GM21619 (cell line): ENCODE measurements at regions not wholly inside any gene's neighbourhood (a gene's known extent, or its start where the extent isn't known, plus 50 kb on each side); places are given as distances from the start of the nearest gene placed in this dataset.
"Not testable (repeated sequence)": the region's sequence is repeated elsewhere in the genome, so short reads cannot be mapped to it uniquely, and the experiment has no call there.

Experiments used
- ATAC-seq: cut with Tn5 transposase; IDR thresholded peaks from one replicate; pipeline ENCODE4 v1.9.1; 2021; ENCODE audit not compliant: unreplicated experiment

DNA sequence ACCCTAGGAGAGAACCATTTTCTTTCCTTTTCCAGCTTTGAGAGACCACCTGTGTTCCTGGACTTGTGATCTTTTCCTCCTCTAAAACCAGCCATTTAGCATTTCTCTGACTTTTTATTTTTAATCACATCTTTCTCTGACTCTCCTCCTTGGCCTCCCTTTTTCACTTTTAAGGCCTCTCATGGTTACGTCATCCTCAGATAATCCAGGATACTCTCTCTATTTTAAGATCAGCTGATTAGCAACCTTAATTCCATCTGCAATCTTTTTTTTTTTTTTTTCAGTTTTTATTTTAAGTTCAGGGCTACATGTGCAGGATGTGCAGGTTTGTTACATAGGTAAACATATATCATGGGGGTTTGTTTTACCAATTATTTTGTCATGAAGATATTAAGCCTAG, 54.0 kb downstream of the RFPL4B start:
- no peak for ATAC-seq

DNA sequence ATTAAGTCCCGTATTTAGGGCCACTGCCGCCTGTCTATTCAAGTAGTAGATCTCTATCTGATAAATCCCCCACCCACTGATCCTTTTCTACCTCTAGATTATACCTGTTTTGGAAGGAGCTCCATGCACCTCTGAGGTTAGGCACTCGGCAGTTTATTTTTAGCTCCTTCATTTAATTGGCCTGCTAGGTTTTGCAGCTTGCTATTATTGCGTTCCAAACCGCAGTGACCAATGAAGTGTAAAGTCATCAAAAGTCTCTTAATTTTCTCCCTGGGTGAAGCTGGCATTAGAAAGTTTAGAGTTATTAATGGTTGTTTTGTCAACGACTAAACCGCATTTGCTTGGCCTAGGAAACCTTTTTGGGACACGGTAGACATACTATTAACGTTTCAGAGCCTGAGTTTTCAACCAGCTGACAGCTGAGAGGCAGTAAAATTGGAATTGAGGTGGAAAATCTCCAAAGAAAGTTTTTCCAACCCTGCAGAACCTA, 60.0 kb downstream of the RFPL4B start:
- no peak for ATAC-seq

DNA sequence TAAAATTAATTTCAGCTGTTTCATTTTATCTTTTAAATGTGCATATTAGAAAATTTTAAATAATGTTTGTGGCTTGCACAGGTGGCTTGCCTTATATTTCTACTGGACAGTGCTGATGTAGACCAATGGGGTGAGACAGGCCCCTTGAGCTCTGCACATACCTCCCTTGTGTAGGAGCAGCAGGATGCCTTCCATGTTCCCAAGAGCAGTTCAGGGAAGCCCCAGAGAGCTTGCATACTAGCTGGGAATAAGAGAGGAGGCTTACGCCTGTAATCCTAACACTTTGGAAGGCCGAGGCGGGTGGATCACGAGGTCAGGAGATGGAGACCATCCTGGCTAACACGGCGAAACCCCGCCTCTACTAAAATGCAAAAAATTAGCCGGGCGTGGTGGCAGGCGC, 61.4 kb downstream of the RFPL4B start:
- ATAC-seq: no peak

DNA sequence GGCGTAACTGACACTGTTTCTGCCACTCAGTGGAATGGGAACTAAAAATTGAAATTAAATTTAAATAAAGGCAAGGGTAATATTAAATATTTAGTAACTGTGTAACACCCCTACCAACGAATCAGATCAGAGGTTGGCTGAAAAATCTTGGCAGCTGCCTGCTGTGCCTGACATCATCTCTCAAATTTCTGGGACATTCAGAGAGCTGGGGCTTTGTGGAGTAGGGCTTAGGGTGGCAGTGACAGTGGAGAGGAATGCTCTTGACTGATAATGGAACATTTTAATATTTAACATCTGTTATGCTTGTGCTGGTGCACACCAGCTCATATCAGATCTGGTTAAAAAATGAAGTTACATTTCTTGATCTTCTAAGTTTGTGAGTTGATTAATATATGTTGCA, 62.2 kb downstream of the RFPL4B start:
- no peak for ATAC-seq

DNA sequence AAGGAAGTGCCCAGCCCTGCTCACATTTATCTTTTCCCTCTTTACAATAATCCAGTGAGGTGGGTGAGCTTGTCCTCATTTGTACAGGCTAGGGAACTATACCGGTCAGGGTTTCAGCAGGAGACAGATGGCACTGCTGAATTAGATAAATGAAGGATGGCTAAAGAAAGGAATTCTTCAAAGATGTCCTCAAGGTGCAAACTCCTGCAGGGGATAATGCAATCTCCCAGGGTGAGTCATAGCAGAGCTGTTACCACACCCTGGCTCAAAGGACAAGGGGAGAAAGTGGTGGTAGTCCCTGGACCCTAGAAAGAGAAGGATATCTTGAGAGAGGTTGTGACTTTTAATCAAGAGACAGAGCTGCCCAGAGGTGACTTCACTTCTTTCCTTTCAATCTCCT, 66.7 kb downstream of the RFPL4B start:
- ATAC-seq: no peak

DNA sequence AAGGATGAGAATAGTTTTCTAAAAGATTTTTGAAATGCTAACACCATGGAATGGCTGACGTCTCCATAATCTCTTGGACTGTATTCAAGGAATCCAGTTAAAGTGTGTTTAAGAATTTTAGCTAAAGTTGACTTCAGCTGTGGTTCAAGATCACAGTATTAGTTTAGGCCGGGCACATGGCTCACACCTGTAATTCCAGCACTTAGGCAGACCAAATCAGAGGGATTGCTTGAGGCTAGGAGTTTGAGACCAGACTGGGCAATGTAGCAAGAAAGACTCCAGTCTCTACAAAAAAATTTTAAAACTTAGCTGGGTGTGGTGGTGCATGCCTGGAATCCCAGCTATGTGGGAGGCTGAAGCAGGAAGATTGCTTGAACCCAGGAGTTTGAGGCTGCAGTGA, 68.2 kb downstream of the RFPL4B start:
- no peak for ATAC-seq

DNA sequence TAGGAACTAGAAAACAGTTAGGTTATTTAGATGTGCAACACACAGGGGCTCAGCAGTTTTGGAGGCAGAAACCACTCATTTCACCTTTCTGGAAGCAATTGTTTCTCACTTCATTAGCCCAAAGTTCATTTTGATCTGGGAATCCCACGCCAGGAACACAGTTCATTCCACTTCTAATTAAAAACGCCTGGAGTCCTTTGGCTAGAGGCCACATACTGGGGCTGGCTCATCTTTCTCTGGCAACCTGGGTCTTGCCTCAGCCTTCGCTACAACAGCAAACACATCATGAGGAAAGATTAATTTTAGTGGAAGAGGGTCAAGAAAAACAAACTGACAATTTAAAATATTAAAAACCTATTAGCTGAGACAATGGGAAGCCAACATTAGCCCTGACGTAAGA, 69.7 kb downstream of the RFPL4B start:
- no peak for ATAC-seq

DNA sequence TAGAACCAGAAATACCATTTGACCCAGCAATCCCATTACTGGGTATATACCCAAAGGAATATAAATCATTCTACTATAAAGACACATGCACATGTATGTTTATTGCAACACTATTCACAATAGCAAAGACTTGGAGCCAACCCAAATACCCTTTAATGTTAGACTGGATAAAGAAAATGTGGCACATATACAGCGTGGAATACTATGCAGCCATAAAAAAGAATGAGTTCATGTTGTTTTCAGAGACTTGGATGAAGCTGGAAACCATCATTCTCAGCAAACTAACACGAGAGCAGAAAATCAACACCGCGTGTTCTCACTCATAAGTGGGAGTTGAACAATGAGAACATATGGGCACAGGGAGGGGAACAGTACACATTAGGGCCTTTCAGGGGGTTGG, 79.9 kb downstream of the RFPL4B start:
- not testable (repeated sequence) for ATAC-seq

DNA sequence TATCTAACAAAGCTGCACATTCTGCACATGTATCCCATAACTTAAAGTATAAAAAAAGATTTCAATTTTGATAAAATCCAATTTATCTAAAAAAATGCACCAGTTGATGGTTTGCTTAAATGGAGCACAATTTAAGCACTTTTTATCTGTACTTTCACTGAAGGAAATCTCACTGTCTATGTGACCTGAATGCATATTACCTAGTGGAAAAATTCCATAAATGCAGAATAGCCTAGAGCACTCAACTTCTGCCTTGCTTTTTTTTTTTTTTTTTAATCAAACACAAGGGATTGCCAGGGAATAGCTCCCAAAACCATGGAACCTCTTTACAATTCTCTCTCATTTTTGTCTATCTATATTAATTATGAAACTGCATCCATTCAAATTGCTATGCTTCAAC, 80.4 kb downstream of the RFPL4B start:
- ATAC-seq: no peak

DNA sequence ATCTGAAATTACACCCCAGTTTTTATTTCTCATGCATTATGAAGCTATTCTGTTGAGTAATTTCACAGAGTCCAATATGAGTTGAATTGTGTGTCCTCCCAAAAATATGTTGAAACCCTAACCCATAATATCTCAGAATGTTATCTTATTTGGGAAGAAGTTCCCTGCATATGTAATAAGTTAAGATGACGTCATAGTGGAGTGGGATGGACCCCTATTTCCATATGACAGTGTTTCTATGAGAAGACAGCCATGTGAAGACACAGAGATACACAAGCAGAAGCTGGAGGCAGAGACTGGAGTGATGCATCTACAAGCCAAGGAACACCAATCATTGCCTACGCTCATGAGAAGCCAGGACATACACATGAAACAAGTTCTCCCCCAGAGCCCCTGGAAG, 81.3 kb downstream of the RFPL4B start:
- no peak for ATAC-seq

DNA sequence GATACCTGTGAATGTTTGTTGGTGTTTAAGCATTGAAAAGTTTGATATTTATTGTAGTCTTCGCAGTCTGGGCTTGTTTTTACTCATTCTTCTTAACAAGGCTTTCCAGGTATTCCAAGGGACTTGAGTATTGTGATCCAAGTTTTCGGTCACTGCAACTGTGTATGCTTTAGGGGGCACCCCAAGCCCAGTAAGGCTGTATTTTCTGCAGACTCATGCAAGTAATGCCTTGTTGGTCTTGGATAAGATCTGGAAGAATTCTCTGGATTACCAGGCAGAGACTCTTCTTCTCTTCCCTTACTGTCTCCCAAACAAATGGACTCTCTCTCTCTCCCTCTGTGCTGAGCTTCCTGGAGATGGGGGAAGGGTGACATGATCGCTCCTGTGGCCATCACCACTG, 82.1 kb downstream of the RFPL4B start:
- no peak for ATAC-seq

DNA sequence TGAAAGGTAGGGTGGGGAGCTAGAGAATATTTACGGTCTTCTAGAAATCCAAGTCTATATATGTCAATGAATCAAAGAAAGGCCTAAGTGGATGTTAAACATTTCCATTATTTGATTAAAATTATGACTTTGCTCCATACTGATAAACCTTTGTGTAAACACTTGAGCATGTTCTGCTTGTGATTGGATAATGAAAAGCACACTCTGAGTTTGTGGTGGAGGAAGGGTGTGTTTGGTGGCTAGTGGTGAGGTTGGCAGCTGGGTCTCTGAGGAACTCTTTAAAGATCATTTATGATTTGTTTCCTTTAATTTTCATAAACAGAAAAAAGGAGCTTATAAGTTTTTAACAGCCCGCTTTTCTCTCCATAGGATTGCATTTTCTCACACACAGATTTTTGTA, 84.7 kb downstream of the RFPL4B start:
- no peak for ATAC-seq

DNA sequence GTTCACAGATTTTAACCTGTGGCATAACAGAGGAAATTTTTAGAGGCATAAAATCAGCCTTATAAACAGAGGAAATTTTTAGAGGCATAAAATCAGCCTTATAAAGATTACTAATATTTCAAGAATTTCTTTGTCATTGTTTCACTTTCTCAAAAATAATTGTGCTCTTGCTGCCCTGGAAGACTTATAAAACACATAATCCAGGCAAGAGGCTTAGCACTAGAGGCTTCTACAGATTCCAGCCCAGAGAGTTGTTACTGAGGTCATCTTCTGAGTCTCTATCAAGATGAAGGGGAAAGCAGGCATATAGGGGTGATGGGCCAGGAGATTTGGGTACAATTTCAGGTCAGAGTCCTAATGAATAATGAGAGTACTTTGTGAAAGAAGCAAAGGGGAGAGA, 85.7 kb downstream of the RFPL4B start:
- ATAC-seq: no peak

DNA sequence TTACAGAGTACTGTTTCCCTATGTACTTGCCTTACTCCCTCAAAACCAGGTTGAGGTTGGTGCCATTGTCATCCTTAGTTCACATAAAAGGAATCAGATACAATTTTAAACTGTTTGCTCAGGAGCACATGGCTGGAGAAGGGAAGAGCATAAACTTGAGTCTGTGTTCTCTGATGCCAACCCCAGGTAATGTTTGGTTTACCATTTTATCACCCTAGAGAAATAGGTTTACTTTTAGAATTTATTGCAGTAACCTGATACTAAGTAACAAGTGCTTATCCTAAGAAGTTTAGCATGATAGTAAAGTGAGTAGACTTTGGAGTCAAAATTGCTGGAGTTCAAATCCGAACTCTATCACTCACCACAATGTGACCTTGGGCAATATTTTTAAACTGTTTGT, 86.3 kb downstream of the RFPL4B start:
- ATAC-seq: no peak

DNA sequence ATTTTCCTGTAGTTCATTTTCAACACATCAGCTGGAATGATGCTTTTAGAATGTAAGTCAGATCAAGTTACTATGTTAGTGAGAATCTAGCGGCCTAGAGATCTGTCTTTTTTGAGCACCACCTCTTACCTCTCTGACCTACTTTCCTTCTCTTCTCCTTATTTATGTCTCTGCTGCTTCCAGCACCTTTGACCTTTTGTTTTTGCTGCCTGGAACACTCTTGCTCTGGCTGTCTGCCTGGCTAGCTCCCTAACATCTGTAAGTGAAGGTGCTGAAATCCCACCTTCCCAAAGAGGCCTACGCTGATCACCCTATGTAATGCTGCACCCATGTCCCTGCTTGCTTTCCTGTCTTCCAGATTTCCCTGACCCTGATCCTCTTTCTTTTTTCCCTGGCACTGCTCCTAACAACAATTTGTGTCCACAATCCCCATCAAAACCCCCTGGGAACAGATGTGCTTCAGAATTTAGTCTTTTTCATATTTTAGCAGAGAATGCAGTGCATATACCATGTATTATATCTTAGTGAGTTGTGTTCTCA, 87.8 kb downstream of the RFPL4B start:
- ATAC-seq: no peak

DNA sequence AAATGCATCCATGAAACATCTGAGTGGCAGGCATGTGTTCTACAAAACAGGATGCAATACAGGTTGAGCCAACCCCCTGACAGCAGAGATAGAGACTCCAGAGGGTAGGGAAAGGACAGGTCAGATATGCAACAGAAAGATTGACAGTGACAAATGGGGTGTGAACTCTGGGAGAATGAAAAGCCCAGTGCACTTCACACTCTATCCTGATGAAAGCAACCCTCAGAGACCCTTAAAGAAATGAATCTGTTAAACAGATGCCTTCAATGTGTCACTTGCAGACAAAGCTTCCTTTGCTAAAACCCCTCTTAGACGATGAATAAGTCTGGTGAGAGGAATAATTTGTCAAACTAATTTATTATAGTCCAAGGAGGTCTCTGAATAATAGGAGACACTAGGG, 89.9 kb downstream of the RFPL4B start:
- no peak for ATAC-seq

DNA sequence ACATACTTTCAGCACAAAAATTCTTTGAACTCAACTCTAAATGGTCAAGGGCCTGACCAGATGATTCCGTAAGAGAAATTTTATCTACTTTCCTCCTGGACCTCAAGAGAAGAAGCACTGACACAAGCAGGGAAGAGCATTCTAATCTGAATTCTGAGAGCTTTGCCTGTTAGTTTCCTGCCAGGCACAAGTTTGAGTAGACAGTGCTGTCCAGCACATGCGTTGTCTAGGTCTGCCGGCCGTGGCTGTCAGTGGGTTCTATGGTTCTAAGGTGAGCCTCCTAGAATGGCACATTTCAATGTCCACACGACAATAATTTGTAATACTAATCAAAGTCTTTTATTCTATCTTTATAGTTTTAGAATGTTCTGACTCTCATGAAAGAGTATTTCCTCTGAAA, 91.9 kb downstream of the RFPL4B start:
- ATAC-seq: no peak

DNA sequence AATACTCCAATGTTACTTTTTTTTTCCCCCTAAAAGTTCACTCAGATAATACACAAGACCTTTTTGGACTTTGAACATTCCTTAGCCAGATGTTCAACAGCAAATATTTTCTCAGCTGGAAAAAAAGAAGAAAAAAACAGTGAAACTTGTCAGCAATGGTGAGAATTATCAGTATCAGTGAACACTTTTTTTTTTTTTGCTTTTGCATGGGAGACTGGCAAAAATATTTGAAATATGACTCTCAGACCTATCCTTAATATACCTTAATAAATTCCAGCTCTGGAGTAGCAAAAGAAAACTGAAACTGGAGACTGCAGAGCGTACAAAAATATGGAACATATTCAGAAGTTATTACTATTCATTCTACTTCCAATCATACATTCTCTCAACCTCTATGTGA, 92.3 kb downstream of the RFPL4B start:
- ATAC-seq: no peak

DNA sequence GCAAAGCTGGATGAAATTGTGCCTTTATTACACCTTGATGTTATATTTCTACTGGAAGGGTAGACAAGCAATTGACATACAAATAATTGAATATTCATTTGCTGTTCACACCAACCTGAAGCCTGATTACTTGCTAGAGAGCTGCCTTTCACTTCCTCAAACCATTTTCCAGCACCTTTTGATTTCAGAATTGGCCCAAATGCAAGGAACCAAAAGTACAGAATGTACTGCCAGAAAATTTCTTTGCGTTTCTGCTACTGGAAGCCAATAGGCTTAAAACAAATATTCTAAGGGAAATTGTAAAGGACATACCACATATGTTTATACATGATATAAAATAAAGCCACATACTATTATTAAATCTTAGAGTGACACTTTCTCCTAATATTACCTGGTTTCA, 94.5 kb downstream of the RFPL4B start:
- no peak for ATAC-seq

DNA sequence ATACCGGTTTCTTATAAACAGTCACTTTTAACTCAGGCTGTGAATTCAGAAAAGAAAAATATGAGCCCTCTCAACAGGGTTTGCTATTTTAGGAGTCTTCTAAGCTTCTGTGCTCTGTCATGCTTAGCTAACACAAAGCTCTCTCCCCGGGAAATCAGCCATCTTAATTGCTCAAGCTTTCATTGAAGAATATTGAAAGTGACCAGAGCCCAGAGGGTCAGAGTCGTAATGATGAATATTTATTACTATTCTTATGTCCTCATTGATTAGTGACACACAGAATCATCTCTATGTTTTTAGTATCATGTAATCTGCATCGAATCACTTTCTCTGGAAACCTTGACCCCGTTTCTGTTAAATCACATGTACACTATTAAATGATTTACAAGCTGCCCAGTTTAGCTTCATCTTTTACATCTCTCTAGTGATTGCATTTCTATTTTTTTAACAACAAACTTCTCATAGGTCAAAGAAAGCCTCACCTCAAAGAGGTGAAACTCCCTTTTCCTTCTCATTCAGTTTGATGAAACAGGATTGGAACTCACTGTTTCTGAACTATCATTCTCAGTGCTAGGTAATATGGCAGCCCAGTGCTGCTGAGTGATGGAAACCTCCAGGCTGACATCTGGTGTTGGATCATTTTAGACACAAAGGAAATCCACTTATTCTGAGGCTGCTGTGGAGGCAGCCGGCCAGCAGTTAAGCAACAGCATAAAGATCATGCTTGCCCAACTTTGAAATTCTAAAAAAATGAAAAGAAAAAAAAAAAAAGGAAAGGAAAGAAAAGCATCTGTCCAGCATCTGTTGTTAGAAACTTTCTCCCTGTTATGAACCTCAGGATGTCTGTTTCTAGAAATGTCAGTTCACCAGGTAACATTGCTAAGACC, 96.3 kb downstream of the RFPL4B start:
- no peak for ATAC-seq

DNA sequence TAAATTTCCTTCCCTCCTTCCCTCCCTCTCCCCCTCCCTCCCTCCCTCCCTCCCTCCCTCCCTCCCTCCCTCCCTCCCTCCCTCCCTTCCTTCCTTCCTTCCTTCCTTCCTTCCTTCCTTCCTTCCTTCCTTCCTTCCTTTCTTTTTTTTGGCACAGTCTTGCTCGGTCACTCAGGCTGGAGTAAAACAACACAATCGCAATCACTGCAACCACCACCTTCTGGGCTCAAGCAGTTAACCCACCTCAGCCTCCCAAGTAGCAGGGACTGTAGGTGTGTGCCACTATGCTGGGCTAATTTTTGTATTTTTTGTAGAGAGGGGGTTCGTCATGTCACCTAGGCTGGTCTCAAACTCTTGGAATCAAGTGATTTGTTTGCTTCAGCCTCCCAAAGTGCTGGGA, 101.7 kb downstream of the RFPL4B start:
- ATAC-seq: not testable (repeated sequence)

DNA sequence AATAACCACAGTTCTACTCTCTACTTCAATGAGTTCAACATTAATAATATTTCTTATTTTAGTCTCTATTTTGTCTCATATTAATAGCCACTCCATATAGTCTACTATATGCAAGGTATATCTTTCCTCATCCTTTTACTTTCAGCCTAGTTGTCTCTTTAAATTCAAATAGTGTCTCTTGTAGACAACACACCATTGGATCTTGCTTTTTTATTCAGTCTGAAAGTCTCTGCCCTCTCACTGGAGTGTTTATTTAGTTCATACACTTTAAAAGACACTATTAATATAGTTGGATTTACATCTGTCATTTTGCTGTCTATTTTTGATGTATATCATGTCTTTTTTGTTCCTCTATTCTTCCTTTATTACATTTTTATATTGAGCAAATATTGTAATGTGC, 103.5 kb downstream of the RFPL4B start:
- no peak for ATAC-seq

DNA sequence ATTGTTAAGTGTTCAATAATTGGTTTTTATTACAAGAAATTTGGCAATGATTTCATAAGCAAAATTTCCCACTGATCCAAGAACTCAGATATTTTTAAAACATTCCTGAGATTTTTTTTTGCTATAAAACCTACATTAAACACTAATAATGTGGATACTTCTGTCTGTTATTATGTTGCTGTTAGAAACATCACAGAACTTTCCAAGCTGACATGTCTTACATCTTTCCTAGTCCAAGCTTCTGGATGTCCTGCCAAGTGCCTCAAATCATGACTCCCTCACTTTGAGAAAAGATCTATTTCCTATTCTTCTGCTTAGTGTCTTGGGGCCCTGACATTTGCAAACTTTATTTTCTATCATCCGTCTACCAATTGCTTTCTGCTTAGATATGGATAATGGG, 110.8 kb downstream of the RFPL4B start:
- no peak for ATAC-seq
